NCI-H2196 (cell line): ENCODE measurements at regions not wholly inside any gene's neighbourhood (a gene's known extent, or its start where the extent isn't known, plus 50 kb on each side); places are given as distances from the start of the nearest gene placed in this dataset.

Experiments used
- DNase-seq: peaks from one replicate; lab custom pipeline; 2025; ENCODE audit not compliant: unreplicated experiment; lab: John Stamatoyannopoulos, UW

DNA sequence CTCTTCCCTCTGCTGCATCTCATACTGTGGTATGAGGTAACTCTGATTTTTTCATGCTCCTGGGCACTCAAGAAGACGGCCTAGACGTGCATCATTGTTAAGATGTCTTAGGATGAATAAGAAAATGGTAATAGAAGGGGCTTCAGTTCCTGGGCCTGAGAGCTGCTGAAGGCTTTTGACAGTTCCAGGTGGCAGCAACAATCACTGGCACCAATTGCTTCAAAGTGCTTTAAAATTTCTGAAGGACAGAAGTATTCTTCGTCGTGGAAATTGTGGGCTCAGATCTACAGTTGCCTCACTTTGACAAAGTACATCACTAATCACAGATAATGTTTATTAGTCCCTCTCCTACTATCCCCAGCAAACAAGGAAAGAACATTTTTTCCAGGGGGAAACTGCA is 536.6 kb upstream of the CAMK1G start:
- DNase-seq: no peak

DNA sequence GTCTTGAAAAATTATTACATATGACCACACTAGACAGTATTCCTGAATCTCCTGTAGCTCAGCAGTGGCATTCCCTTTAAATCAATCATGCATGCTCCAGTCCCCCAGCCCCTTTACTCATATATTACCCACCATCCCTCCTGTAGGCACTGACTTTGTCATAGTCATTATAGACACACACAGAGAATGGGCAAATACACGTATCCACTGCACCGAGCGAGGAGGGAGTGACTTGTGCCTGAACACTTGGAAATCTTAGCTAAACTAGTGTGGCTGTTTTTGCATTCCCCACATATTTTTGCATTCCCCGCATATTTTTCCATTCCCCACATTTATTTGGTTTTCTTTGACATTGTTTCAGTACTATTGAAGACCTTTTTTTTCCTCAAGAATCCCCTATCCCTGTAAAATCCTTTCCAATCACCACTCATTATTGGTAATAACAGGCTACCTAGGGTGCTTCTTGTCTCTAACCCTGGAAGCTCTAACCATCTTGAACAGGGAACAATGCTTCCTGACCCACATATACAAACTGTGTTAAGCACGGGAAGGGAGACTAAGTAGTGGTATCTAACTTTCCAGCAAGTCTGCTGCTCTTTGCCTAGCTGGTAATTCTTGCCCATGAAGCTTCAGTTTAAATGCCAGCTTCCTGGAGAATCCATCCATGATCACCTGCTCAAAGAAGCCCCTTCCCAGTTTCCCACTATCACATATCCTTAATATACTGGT is 534.4 kb upstream of the CAMK1G start:
- no peak for DNase-seq

GRCh38 chr1:209051570-209051969 is 531.9 kb upstream of the CAMK1G start:
- no peak for DNase-seq

DNA sequence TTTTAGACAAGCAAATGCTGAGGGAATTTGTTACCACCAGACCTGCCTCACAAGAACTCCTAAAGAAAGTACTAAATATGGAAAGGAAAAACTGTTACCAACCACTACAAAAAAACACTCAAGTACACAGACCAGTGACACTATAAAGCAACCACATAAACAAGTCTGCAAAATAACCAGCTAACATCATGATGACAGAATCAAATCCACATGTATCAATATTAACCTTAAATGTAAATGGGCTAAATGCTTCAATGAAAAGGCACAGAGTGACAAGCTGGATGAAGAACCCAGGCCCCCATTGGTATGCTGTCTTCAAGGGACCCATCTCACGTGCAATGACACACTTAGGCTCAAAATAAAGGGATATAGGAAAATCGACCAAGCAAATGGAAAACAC is 529.9 kb upstream of the CAMK1G start:
- DNase-seq: no peak

DNA sequence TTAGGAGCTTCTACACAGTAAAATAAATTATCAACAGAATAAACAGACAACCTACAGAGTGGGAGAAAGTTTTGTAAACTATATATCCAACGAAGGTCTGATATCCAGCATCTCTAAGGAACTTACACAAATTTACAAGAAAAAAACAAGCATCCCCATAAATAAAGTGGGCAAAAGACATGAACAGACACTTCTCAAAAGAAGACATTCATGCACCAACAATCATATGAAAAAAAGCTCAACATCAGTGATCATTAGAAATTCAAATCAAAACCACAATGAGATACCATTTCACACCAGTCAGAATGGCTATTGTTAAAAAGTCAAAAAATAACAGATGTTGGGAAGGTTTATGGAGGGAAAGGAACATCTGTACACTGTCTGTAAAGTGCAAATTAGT is 526.4 kb upstream of the CAMK1G start:
- DNase-seq: no peak

DNA sequence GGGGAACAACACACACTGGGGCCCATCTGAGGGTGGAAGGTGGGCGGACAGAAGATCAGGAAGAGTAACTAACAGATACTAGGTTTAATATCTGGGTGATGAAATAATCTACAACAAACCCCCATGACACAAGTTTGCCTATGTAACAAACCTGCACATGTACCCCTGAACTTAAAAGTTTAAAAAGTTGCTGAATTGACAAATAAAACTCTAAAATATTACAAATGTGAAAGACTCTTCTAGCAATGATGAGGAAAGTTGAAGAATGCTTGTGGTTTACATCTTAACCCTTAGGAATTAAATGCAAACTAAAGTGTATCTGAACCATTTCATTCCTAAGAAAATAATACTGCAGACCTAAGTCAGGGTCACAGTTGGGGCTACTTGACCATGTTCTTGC is 525.6 kb upstream of the CAMK1G start:
- DNase-seq: no peak

GRCh38 chr1:209059376-209059775 is 524.1 kb upstream of the CAMK1G start:
- DNase-seq: no peak

GRCh38 chr1:209059981-209060380 is 523.5 kb upstream of the CAMK1G start:
- DNase-seq: no peak

- DNase-seq: no peak
These were observed 521.4 kb upstream of the CAMK1G start for GRCh38 chr1:209062081-209062620.

DNA sequence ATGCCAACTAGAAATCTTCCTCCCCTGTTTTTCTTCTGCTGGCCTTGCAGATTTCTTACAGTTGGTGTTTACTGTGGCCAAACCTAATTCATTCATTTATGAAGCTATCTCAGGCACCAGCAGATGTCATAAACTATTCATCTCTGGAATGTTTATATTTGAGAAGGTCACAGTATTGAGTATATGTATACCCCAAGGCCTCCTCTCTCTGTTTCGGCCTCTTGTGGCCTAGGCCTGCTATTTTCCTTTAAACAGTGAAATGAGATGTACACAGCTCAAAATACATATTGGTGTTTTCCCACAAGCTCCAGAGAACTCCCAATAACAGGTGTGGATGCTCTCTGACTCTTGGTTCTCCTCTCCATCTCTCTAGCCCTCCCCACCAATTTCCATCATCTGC is 520.7 kb upstream of the CAMK1G start:
- no peak for DNase-seq

DNA sequence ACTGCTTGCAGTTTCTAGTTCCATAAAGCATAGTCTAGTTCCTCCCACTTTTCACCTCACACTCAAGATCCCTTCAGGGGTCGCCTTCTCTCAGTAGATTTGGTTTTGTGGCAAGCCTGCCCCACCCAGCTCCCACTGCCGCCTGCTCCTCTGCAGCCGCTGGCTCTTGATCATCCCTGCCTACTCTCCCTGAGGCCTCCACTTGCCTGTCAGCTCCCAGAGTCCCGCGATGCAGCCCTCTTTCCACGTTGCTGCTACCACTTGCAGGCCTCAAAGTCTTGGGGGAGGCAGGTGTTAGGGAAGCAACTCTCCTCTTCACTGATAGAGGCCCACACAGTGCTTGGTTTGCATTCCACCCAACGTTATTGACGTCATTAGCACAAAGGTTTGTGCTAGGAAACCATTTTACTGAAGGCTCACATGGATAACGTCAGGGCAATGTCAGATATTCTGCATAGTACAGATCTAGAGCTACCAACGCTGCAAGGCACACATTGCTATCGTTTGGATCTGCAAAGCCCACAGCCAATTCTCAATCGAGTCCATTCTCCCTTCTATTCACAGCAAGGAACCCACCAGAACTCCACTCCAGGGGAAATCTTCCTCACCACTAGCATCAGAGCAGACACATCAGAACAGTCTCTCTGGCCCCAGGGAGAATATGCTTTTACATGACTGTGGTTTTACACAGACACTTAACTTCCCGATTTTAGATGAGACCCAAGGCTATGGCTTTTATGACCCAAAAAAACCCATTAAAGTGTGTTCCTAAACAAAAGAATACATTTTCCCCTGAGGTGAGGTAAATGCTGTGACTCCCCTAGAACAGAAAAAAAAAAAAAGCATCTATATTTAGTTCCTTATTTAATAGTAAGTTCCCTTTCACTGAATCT is 519.5 kb upstream of the CAMK1G start:
- DNase-seq: no peak

DNA sequence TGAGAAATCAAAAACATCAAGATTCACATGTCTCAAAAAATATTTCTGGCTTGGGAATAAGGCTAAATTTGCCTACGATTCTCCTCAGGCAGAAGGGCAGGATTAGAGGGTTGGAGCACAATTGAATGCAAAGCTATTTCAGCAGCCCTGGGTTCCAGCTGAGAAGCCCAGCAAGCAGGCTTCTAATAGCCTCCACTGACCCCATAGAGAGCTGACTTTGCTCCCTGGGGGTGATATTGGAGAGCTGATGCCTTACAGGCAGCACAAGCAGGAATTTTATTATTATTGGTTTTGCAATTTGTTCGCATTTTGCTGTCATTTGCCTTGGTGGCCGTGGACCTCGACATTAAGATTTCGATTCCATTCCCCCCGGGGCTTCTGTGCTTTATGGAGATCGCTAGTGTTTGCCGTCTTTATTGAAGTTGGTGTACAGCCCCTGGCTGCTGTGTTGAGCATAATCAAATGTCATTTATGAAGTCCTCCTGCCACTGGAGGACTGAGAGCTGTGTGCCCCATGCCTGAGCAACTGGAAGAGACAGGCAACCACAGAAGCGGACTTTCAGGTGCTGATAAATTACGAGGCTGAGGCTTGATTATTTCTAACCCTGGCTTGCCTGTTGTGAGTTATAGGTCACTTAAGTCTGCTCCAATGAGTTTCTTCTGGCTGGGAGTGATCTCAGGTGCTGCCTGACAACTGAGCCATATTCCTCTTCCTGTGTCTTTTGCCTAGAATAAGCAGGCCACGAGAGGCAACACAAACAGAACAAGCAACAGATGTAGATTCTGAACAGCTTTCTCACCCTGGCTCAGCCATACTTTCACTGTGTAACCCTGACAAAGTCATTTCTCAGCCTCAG is 518.4 kb upstream of the CAMK1G start:
- DNase-seq: no peak

DNA sequence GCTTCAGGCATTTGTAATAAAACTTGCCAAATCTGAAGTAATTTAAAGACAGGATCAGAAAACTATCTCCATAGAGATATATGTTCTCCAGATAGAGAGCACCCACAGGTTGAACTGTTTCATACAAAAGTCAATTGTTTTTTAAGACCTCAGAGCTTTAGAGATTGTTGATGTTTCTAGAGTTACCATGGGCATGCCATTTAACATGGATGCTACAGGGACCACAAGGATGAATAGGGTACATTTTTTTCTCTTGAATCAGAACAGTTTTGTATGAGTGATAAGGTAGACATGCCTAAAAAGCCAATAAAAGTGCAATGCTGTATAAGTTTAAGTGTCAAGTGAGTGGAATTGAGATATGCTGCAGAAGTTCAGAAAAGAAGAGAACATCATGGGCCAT is 511.0 kb upstream of the CAMK1G start:
- no peak for DNase-seq

GRCh38 chr1:209073879-209074278 is 509.6 kb upstream of the CAMK1G start:
- no peak for DNase-seq

- no peak for DNase-seq
These were observed 508.8 kb upstream of the CAMK1G start for GRCh38 chr1:209074575-209075250.

- no peak for DNase-seq
These were observed 506.8 kb upstream of the CAMK1G start for GRCh38 chr1:209076688-209077087.

GRCh38 chr1:209080170-209080781 is 503.2 kb upstream of the CAMK1G start:
- no peak for DNase-seq

- DNase-seq: no peak
These were observed 496.9 kb upstream of the CAMK1G start for GRCh38 chr1:209086486-209087192.

- no peak for DNase-seq
These were observed 489.1 kb upstream of the CAMK1G start for GRCh38 chr1:209094384-209094783.
